ENCODE measurements at regions not wholly inside any gene's neighbourhood (a gene's known extent, or its start where the extent isn't known, plus 50 kb on each side); places are given as distances from the start of the nearest gene placed in this dataset.

GRCh38 chr5:5576744-5577143 lies 154.3 kb downstream of the ICE1 start:
- CTCF ChIA-PET: interaction anchor here (0.6 kb wide), 1 partner anchor 1281 kb away, joined by 3 read pairs; no protein-coding TSS in a partner anchor

DNA sequence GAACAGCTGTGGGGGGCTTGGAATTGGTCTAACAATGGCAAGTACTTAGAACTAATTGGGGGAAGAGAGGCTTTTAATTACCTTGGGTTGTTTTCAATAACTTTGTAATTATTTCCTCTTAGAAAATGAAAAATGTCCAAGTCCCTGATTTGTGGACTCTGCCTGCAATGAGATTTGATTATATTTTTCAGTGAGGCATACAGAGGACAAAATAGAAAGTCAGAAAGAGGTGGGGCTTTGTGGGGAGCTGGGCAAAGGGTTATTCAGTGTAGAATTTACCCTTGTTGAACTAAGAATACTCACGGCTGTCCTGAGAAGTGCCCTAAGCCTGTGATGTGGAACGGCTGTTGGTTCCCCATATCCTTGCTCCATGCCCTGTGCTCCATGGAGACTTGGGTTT lies 153.0 kb downstream of the ICE1 start:
- no peak for ATAC-seq
- Mint-ChIP-seq H3K9me3 (peaks cover 10% of the 10 kb centered on the region), H3K4me1 (peaks cover 22% of the 10 kb centered on the region), H3K27me3 (ENCODE audit: low read depth) (peaks cover 2% of the 10 kb centered on the region; the same call in 1 of the 2 replicates), H3K4me3 (no peak overlapping the region), H3K27ac (no peak overlapping the region), H3K36me3 (no peaks in the 10 kb centered on the region)
- ChIA-PET POLR2A (no interaction called here), CTCF (no interaction called here)
- DNase-seq (ENCODE audit: low spot score): no peak
- TF ChIP-seq FOXP1 (CRISPR knock-in tag; IDR thresholded peaks at IDR 0.05; ENCODE audit: borderline replicate concordance) (no peak), TP53 (CRISPR knock-in tag; IDR thresholded peaks at IDR 0.05) (no peak), AR (CRISPR knock-in tag; IDR thresholded peaks at IDR 0.05) (no peak), FOXP4 (CRISPR knock-in tag; IDR thresholded peaks at IDR 0.05) (no peak), STAT6 (CRISPR knock-in tag; conservative IDR thresholded peaks at IDR 0.05; ENCODE audit: low read depth) (no peak), GABPB1 (CRISPR knock-in tag; IDR thresholded peaks at IDR 0.05) (no peak), GTF2I (CRISPR knock-in tag; conservative IDR thresholded peaks at IDR 0.05) (no peak), E2F4 (CRISPR knock-in tag; IDR thresholded peaks at IDR 0.05; ENCODE audit: borderline replicate concordance, low read depth) (no peak), ZNF281 (CRISPR knock-in tag; IDR thresholded peaks at IDR 0.05) (no peak), FOXJ3 (CRISPR knock-in tag; IDR thresholded peaks at IDR 0.05; ENCODE audit: borderline replicate concordance) (no peak), ZNF121 (CRISPR knock-in tag; IDR thresholded peaks at IDR 0.05) (no peak)
- TF ChIP-seq, protein P1, sequence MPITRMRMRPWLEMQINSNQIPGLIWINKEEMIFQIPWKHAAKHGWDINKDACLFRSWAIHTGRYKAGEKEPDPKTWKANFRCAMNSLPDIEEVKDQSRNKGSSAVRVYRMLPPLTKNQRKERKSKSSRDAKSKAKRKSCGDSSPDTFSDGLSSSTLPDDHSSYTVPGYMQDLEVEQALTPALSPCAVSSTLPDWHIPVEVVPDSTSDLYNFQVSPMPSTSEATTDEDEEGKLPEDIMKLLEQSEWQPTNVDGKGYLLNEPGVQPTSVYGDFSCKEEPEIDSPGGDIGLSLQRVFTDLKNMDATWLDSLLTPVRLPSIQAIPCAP (CRISPR knock-in tag; IDR thresholded peaks at IDR 0.05): no peak
- TF ChIP-seq, protein P2, sequence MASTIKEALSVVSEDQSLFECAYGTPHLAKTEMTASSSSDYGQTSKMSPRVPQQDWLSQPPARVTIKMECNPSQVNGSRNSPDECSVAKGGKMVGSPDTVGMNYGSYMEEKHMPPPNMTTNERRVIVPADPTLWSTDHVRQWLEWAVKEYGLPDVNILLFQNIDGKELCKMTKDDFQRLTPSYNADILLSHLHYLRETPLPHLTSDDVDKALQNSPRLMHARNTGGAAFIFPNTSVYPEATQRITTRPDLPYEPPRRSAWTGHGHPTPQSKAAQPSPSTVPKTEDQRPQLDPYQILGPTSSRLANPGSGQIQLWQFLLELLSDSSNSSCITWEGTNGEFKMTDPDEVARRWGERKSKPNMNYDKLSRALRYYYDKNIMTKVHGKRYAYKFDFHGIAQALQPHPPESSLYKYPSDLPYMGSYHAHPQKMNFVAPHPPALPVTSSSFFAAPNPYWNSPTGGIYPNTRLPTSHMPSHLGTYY (CRISPR knock-in tag; IDR thresholded peaks at IDR 0.05): no peak
- TF ChIP-seq, protein P3, sequence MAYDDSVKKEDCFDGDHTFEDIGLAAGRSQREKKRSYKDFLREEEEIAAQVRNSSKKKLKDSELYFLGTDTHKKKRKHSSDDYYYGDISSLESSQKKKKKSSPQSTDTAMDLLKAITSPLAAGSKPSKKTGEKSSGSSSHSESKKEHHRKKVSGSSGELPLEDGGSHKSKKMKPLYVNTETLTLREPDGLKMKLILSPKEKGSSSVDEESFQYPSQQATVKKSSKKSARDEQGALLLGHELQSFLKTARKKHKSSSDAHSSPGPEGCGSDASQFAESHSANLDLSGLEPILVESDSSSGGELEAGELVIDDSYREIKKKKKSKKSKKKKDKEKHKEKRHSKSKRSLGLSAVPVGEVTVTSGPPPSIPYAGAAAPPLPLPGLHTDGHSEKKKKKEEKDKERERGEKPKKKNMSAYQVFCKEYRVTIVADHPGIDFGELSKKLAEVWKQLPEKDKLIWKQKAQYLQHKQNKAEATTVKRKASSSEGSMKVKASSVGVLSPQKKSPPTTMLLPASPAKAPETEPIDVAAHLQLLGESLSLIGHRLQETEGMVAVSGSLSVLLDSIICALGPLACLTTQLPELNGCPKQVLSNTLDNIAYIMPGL (CRISPR knock-in tag; IDR thresholded peaks at IDR 0.05): no peak

More at GRCh38 chr5:5576744-5577143, 154.3 kb downstream of the ICE1 start:
- POLR2A ChIA-PET: no interaction called here
- no peak overlapping the region for H3K27ac Mint-ChIP-seq
- DNase-seq (ENCODE audit: low spot score) (no peak), ATAC-seq (no peak)
- peaks cover 2% of the 10 kb centered on the region; the same call in 1 of the 2 replicates for H3K27me3 Mint-ChIP-seq (ENCODE audit: low read depth)
- TF ChIP-seq GRHL2 (CRISPR knock-in tag; IDR thresholded peaks at IDR 0.05; ENCODE audit: insufficient replicate concordance, severe bottlenecking) (no peak), TCF7 (CRISPR knock-in tag; IDR thresholded peaks at IDR 0.05; ENCODE audit: low read depth) (no peak), NR1H2 (CRISPR knock-in tag; IDR thresholded peaks at IDR 0.05) (no peak)
- TF ChIP-seq, protein P4, sequence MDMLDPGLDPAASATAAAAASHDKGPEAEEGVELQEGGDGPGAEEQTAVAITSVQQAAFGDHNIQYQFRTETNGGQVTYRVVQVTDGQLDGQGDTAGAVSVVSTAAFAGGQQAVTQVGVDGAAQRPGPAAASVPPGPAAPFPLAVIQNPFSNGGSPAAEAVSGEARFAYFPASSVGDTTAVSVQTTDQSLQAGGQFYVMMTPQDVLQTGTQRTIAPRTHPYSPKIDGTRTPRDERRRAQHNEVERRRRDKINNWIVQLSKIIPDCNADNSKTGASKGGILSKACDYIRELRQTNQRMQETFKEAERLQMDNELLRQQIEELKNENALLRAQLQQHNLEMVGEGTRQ (CRISPR knock-in tag; IDR thresholded peaks at IDR 0.05): no peak
- H3K4me3 Mint-ChIP-seq: no peak overlapping the region
- no peaks in the 10 kb centered on the region for H3K36me3 Mint-ChIP-seq
- peaks cover 10% of the 10 kb centered on the region for H3K9me3 Mint-ChIP-seq
- H3K4me1 Mint-ChIP-seq: peaks cover 22% of the 10 kb centered on the region
